ENCODE measurements at regions not wholly inside any gene's neighbourhood (a gene's known extent, or its start where the extent isn't known, plus 50 kb on each side); places are given as distances from the start of the nearest gene placed in this dataset.
"Not testable (repeated sequence)": the region's sequence is repeated elsewhere in the genome, so short reads cannot be mapped to it uniquely, and the experiment has no call there.

DNA sequence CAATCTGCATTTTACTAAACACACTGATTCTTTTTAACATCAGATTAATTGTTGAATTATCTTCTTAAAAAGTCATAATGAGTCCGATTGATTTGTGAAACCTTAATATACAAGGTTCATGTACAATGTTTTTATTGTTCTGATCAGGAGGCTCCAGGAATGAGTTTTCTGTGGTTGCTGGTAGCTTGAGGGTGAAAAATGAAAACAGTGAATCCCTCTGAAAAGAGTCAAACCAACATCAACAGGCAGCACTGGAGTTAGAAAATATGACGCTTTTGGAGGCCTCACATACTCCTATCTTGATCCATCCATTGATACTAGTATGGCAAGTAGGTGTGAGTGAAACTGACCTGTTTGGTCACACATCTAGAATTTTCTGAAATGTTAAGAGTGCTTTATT is 216.3 kb upstream of the ETAA1 start:
- DNase-seq (ENCODE audit: low read depth, low spot score), result no peak

DNA sequence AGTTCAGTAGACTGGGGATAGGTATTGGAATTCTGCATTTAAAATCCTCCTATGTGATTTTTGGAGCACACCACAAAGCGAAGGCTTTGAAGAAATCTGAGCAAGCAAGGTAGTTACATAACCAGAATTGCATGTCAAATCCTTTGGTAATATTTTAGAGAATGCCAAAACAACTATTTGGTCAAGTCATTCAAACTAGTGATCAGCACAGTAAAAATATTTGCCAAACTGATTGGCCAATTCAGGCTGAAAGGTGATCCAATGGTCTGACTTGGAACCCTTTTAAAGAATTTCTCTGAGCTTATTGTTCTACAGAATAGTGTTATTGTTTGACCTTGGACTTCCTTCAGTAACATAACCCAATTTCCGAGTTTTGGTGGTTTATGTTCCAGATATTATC is 214.2 kb upstream of the ETAA1 start:
- no peak for DNase-seq (ENCODE audit: low read depth, low spot score)

DNA sequence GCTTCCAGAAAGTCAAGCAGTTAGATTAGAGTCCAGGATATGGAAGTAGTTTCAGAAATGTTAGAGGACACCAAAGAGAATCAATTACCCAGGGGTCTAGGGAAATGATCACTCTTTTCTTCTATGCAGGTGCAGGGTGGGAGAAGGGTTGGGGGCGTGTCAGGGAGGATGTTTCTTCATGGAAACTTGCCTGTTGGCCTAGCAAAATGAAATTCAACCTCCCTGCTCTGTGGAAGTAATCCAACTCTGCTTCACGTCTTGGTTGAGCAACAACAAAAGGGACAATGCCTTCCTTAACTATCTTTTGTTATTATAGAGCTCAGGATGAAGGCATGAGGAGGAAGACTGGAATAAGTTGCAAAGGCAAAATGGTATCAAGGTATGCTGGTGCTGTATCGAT is 210.8 kb upstream of the ETAA1 start:
- DNase-seq (ENCODE audit: low read depth, low spot score), result no peak

- no peak for DNase-seq (ENCODE audit: low read depth, low spot score)
Observed at GRCh38 chr2:67186871-67187270, 210.3 kb upstream of the ETAA1 start.

DNA sequence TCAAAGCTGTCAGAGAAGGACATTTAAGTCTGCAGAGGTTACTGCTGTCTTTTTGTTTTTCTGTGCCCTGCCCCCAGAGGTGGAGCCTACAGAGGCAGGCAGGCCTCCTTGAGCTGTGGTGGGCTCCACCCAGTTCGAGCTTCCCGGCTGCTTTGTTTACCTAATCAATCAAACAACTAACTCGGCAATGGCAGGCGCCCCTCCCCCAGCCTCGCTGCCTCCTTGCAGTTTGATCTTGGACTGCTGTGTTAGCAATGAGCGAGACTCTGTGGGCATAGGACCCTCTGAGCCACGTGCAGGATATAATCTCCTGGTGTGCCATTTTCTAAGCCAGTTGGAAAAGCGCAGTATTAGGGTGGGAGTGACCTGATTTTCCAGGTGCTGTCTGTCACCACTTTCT is 201.8 kb upstream of the ETAA1 start:
- DNase-seq (ENCODE audit: low read depth, low spot score), result not testable (repeated sequence)

- DNase-seq (ENCODE audit: low read depth, low spot score), result no peak
Observed at GRCh38 chr2:67201521-67201920, 195.6 kb upstream of the ETAA1 start.

GRCh38 chr2:67204349-67204748 is 192.8 kb upstream of the ETAA1 start:
- no peak for DNase-seq (ENCODE audit: low read depth, low spot score)

- DNase-seq (ENCODE audit: low read depth, low spot score), result peak; percentile 9
Observed at GRCh38 chr2:67208887-67209500, 188.1 kb upstream of the ETAA1 start.

- no peak for DNase-seq (ENCODE audit: low read depth, low spot score)
Observed at GRCh38 chr2:67210430-67210829, 186.7 kb upstream of the ETAA1 start.

DNA sequence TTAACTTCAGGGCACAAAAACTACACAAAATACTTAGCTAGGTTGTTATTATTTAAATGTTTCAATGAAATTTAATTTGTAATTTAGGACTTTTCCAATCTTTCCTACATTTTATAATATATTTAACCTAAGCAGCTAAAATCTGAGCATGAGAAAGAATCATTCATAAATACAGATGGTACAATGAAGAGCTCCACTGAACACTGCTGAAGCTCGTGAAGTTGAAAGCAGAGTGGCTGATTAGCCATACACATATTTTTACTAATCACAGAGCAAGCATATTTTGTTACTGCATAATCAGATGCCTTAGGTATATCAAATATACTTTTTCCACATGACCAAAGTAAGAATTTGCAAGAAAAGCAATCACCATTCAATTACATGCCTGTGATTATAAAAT is 184.9 kb upstream of the ETAA1 start:
- no peak for DNase-seq (ENCODE audit: low read depth, low spot score)

DNA sequence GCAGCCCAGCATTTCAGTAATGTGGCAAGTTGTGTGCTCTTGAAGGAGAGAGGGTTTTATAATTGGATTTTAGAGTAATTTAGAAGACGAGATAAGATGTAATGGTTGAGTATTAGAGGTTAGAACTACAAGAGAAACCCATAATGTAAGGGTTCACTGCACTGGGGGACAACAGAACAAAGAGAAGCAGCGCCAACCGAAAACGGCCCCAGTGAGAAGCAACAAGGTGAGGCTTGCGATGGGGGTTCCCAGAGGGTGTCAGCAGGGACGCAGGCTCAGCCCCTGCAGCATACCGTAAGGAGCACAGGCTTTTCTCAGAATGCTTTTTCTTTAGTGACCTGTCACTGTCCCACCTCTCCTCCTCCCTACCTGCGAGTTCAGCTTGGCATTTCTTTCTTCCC is 183.9 kb upstream of the ETAA1 start:
- DNase-seq (ENCODE audit: low read depth, low spot score), result no peak

- DNase-seq (ENCODE audit: low read depth, low spot score), result no peak
Observed at GRCh38 chr2:67213677-67214402, 183.3 kb upstream of the ETAA1 start.

DNA sequence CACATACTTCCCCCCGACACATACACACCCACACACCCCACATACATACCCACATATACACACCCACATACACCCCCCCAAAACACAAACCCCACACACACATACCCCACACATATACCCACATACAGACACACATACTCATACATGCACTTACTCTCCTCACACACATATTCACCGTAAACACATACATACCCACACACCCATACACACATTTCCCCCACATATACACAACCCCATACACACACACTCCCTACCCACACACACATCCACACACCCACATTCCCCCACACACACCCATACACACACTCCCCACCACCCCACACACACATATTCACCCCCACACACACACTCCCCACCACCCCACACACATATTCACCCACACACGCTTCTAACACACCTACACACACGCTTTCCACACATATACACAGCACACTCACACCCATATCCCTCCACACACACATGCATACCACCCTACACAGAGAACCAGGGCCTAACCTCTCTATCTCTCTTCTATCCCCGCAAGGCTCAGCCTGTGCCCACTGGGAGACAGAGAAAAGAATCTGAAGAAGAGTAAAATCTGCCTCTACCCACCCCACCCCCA is 182.4 kb upstream of the ETAA1 start:
- no peak for DNase-seq (ENCODE audit: low read depth, low spot score)

GRCh38 chr2:67215214-67216055 is 181.7 kb upstream of the ETAA1 start:
- DNase-seq (ENCODE audit: low read depth, low spot score), result peak; percentile 6

GRCh38 chr2:67216103-67216502 is 181.0 kb upstream of the ETAA1 start:
- DNase-seq (ENCODE audit: low read depth, low spot score), result no peak

DNA sequence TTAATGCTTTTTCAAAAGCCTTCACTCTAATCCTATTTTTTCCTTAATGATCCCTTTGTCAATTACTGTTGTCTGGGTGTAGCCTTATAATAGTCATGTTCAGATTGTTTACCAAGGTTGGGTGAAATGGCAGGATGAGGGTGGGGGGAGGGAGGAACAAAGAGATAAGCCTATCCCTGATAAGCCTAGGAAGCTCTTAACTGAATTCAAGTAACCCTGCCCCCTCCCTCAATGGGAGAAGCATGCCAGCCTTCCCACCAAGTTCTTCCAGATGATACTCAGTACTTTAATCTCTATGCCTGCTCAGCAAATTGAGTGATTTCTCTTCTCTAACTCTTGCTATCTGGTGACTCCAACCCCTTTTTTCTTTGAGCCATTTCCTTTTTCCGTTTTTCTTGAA is 180.3 kb upstream of the ETAA1 start:
- no peak for DNase-seq (ENCODE audit: low read depth, low spot score)

- no peak for DNase-seq (ENCODE audit: low read depth, low spot score)
Observed at GRCh38 chr2:67217398-67217797, 179.7 kb upstream of the ETAA1 start.

- DNase-seq (ENCODE audit: low read depth, low spot score), result no peak
Observed at GRCh38 chr2:67218056-67218455, 179.1 kb upstream of the ETAA1 start.

GRCh38 chr2:67219651-67220050 is 177.5 kb upstream of the ETAA1 start:
- DNase-seq (ENCODE audit: low read depth, low spot score), result no peak

DNA sequence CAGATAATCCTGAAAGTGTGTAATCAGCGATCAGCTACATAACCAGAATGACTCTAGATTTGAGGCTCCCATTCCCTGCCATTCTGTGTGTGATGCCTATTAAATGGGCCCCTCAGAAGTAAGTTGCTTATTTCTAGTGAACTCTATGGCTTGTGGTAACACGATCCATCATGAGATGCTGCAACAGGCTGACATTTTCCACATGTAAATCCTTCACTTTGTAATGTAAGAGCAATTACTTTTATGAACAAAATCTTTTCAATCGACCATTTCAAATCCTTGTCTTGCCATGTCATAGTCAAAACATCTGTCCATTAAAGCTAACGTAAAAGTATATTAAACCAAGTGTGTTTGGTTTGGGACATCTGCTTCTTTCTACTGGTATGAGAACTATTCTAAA is 175.9 kb upstream of the ETAA1 start:
- DNase-seq (ENCODE audit: low read depth, low spot score), result no peak

DNA sequence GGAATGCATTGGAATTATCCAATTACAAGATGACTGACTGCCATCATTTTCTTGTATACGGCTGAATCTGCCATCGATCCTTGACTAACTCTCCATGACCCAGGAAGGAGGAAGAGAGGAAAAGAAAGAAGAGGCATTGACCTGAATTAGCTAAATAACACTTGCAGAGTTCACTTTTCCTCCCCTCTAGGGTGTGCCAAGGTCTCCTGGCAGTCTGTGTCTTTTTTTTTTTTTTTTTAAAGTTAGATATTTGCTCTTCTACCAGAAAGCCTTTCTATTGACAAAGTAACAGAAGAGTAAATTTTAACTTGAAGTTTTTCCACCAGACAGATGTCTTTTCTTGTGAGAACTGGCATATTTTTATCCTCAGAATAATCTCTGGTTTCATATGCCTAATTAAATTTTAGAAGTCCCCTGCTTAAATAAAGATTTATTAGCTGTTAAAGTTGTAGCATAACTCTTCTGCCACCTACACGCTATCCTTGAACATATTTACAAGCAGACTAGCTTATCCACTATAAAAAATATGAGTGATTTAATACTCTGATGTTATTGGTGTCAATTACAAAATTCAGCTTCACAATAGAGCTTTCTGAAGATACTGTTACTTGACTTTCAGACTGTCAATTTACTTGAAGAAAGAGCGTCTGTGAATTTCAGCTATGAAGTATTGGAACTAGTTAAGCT is 171.7 kb upstream of the ETAA1 start:
- no peak for DNase-seq (ENCODE audit: low read depth, low spot score)

DNA sequence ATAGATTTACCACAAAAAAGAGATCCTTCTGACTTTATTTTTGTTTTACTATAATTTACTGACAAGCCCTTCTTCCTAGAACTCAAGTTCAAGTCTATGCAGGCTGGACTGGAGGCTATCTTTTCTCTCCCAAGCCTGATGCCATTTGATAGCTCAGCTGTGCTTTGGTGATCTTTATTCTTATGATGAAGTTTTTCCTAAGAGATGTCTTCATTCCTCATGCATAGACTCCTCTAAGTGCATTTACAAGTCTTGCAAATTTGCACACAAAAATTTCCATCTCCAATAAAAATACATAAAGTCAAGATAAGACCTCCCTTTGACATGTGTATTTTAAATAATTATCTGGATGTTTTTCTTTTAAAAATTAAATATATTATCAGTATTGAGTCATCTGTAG is 167.4 kb upstream of the ETAA1 start:
- DNase-seq (ENCODE audit: low read depth, low spot score), result no peak

Measured in smooth muscle cell of the brain vasculature (primary cell).